IPS DF 6.9 (cell line): ENCODE measurements at regions not wholly inside any gene's neighbourhood (a gene's known extent, or its start where the extent isn't known, plus 50 kb on each side); places are given as distances from the start of the nearest gene placed in this dataset.

Source experiments
- DNase-seq: peaks from one replicate; pipeline ENCODE4 v3.0.0-alpha.2; 2013; ENCODE audit warnings: low read depth, low spot score
- H3K27ac ChIP-seq: one replicate; pipeline ENCODE4 v1.5.1; 2013; ENCODE audit warnings: low read length, control low read depth
- H3K27me3 ChIP-seq: 2 replicates; pipeline ENCODE4 v1.6.1; 2013; ENCODE audit warnings: mild to moderate bottlenecking, low read length; ENCODE audit not compliant: control insufficient read depth, insufficient read depth
- H3K36me3 ChIP-seq: 2 replicates; pipeline ENCODE4 v1.6.1; 2013; ENCODE audit warnings: low read length; ENCODE audit not compliant: control insufficient read depth, insufficient read depth
- H3K4me1 ChIP-seq: 2 replicates; pipeline ENCODE4 v1.6.1; 2013; ENCODE audit warnings: low read length; ENCODE audit not compliant: control insufficient read depth, insufficient read depth
- H3K4me3 ChIP-seq: 2 replicates; pipeline ENCODE4 v1.5.1; 2013; ENCODE audit warnings: mild to moderate bottlenecking, low read length
- H3K9me3 ChIP-seq: 2 replicates; pipeline ENCODE4 v1.6.1; 2013; ENCODE audit warnings: low read length, inconsistent platforms; ENCODE audit not compliant: control insufficient read depth, insufficient read depth
- WGBS: extraction: QIAGEN DNeasy Blood & Tissue Kit; methylation state at CpG from one replicate; pipeline ENCODE4 v1.1.7; 2013; ENCODE audit warnings: mixed read lengths, missing lambda C conversion rate; ENCODE audit not compliant: insufficient read length, insufficient coverage; 5-methylcytosine and 5-hydroxymethylcytosine counted together

DNA sequence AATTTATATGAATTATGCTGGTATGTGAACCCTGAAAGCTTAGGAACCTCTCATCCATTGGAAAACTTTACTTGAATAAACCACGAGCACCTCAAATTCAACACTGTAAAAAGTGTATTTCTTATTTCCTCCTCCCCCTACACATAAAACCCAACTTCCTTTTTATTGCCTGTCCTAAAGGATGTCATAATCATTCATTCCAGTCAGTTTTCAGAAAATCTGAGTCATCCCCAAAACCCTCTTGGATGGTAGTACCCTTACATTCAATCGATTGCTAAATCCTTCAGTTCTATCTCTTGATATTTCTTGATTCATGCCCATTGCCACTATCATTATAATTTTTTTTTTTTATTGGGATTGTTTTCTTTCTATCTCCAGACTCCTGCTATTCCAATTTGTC, 91.1 kb upstream of the ATP8A1 start:
- H3K27me3 ChIP-seq, result no peaks in the 10 kb centered on the region
- WGBS, result 100% methylated on average over 1 of the region's 2 CpGs
- no peaks in the 10 kb centered on the region for H3K4me1 ChIP-seq
- H3K4me3 ChIP-seq, result no peak overlapping the region
- H3K36me3 ChIP-seq, result no peaks in the 10 kb centered on the region
- no peak overlapping the region for H3K27ac ChIP-seq
- no peaks in the 10 kb centered on the region for H3K9me3 ChIP-seq
- no peak for DNase-seq

DNA sequence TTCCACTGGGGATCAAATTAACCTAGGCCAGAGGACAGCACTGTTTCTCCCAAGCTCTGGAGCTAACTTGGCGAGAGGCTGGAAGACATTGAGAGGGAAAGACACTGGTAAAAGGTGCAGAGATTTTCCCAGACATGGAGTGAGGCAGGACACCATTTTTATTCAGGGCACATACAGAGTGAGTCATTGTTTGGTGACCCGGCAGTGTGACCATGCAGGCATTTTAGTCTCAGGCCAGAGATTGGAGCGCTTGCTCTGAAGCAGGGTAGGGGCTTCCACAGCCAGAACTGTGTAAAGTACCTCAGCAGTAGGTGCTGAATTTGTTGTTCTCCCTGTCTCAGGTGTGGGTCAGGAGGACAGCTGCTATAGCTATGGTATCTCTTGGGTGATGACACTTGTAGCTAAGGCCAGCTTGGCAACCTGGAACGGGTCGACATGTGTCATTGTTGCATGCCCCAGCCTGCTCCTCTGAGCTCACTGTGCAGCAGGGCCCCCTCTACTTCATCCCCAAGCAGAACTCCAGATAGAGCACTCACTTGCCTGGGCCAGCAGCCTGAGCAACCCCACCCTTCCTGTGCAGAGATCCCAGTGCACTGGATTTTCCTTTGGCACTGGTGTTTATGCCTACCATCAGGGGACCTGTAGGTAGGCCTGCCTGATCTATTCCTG, 79.8 kb upstream of the ATP8A1 start:
- H3K9me3 ChIP-seq, result no peaks in the 10 kb centered on the region
- no CpG with 5 or more reads among the region's 5 CpGs for WGBS
- H3K27ac ChIP-seq, result no peak overlapping the region
- H3K27me3 ChIP-seq, result no peaks in the 10 kb centered on the region
- no peaks in the 10 kb centered on the region for H3K36me3 ChIP-seq
- H3K4me3 ChIP-seq, result no peak overlapping the region
- no peak for DNase-seq
- no peaks in the 10 kb centered on the region for H3K4me1 ChIP-seq

DNA sequence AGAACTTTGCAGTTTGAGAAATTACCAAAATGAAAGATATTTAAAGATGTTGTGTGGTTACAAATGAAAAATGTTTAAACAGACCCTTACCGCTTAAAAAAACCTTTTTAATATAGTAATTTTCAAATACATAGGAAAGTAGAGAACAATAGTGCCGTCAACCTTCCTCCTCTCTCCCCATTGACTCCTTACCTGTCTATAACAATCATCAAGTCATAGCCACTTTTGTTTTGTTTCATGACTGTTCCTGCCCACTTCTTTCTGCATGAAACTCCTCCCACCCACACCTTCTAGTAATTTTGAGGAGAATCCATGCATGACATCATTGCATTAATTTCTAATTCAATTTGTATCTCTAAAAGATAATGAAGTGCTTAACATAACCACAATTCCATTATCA, 76.5 kb upstream of the ATP8A1 start:
- H3K27me3 ChIP-seq, result no peaks in the 10 kb centered on the region
- H3K36me3 ChIP-seq, result no peaks in the 10 kb centered on the region
- no peak overlapping the region for H3K4me3 ChIP-seq
- no peaks in the 10 kb centered on the region for H3K9me3 ChIP-seq
- H3K4me1 ChIP-seq, result no peaks in the 10 kb centered on the region
- no peak for DNase-seq
- WGBS, result no CpG with 5 or more reads among the region's 2 CpGs
- no peak overlapping the region for H3K27ac ChIP-seq

DNA sequence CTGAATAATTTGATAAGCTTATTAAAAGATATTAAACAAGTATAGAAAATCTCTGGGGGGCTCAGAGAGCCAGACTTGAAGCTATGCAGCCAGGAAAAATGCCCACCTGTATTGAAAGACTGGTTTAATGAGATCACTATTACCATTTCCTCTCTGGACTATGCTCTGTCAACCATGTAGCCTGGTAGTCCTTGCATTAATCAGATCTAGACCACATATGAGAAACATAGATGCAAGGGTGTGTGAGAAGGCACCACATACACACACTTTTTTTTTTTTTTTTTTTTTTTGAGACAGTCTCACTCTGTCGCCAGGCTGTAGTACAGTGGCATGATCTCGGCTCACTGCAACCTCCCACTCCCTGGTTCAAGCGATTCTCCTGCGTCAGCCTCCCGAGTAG, 75.9 kb upstream of the ATP8A1 start:
- no peaks in the 10 kb centered on the region for H3K36me3 ChIP-seq
- no peak for DNase-seq
- H3K4me1 ChIP-seq, result no peaks in the 10 kb centered on the region
- WGBS, result no CpG with 5 or more reads among the region's 5 CpGs
- no peaks in the 10 kb centered on the region for H3K27me3 ChIP-seq
- no peak overlapping the region for H3K27ac ChIP-seq
- H3K4me3 ChIP-seq, result no peak overlapping the region
- H3K9me3 ChIP-seq, result no peaks in the 10 kb centered on the region

DNA sequence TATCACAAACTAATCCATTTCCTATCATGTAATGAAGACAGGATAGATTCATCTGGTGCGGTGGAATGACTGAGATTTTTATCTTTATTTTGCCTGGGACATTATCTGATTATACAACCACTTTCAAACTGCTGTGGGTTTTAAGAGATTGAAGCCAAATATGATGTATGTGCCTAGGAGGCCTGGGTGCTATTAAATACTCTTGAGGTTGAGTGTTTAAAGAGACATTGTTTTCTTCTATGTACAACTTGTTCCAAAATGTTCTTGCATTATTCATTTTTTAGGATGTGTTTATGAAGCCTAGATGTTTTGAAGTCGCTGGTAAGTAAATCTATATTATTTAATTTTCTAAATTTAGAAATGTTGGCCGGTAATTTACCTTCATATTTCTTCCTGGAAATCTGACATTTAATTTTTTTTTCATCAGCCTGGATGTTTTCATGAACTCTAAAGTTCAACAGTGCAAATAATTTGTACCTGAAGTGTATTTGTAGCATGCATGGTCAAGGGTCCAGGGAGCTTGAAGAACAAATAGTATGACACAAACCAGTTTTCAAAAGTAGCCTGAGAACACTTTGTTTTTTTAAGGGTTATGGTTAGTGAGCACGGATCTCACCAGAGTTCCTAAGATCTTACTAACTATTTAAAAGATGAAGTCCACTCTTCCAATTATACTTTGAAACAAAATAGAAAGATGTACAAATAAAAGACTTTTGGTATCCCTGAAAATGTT, 72.8 kb upstream of the ATP8A1 start:
- no CpG with 5 or more reads among the region's 4 CpGs for WGBS
- no peak overlapping the region for H3K27ac ChIP-seq

DNA sequence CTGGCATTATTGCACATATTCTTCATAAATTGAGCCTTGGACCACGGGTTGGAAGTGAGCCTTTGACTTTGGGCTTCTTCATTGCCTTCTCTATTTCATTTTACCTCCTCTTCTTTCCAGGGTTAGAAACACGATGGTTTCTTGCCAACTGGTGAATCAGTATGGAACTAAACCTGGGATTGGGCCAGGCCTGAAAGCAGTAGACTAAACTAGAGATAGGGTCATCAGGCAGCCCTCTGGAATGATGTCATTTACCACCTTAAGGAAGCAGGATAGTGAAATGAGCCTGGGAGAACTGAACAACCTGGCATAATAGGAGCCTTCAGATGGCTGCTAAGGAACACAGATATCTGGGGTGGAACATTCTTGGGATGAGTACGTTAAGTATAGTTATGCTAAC, 67.5 kb upstream of the ATP8A1 start:
- Histone ChIP-seq H3K27ac (no peak overlapping the region), H3K4me1 (no peaks in the 10 kb centered on the region), H3K36me3 (no peaks in the 10 kb centered on the region), H3K4me3 (no peak overlapping the region), H3K27me3 (no peaks in the 10 kb centered on the region), H3K9me3 (no peaks in the 10 kb centered on the region)
- no CpG with 5 or more reads among the region's 3 CpGs for WGBS
- no peak for DNase-seq

More for the DNA sequence above, 72.8 kb upstream of the ATP8A1 start:
- no peaks in the 10 kb centered on the region for H3K36me3 ChIP-seq
- DNase-seq, result no peak
- H3K27me3 ChIP-seq, result no peaks in the 10 kb centered on the region
- H3K4me1 ChIP-seq, result no peaks in the 10 kb centered on the region
- H3K9me3 ChIP-seq, result no peaks in the 10 kb centered on the region
- no peak overlapping the region for H3K4me3 ChIP-seq

DNA sequence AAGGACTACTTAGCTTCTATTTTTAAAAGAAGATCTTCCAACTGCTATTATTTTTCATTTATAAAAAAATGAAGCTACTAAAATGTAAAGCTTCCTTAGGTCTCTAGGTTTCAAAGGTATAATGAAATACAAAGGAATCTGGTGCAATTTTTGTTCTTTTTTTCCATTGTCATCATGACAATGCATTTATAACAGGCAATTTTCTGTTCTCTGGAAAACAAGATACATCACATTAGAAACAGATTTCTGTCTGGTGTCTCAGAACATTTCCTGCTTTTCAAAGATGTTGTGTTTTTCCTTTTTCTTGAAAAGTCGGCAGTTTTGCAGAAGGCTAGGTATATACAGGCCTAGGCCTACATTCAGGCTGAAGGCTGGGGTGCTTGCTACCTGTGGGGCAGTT, 63.6 kb upstream of the ATP8A1 start:
- no peaks in the 10 kb centered on the region for H3K27me3 ChIP-seq
- H3K9me3 ChIP-seq, result no peaks in the 10 kb centered on the region
- no peak overlapping the region for H3K4me3 ChIP-seq
- DNase-seq, result no peak
- H3K27ac ChIP-seq, result no peak overlapping the region
- no peaks in the 10 kb centered on the region for H3K36me3 ChIP-seq
- H3K4me1 ChIP-seq, result no peaks in the 10 kb centered on the region
- WGBS, result no CpG with 5 or more reads among the region's 1 CpG

DNA sequence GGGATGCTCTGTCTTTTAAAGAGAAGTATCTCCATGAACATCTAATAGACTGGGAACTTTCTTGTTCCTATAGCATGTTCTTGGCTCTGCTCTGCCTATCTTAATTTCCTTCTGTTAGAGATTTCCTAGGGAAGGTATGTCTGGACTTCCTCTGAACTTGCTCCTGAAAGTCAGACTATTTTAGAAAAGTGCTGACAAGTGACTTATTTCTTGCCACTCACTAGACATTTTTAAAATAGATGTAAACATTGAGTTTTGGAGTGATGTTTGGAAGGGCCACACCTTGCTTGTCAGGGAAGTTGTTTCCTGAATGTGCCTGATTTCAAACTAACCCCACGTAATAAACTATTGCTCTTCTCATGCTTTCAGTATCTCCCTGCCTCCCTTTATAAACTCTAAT, 62.4 kb upstream of the ATP8A1 start:
- Histone ChIP-seq H3K27ac (no peak overlapping the region), H3K4me1 (no peaks in the 10 kb centered on the region), H3K9me3 (no peaks in the 10 kb centered on the region), H3K4me3 (no peak overlapping the region), H3K27me3 (no peaks in the 10 kb centered on the region), H3K36me3 (no peaks in the 10 kb centered on the region)
- WGBS, result no CpG with 5 or more reads among the region's 1 CpG
- no peak for DNase-seq

DNA sequence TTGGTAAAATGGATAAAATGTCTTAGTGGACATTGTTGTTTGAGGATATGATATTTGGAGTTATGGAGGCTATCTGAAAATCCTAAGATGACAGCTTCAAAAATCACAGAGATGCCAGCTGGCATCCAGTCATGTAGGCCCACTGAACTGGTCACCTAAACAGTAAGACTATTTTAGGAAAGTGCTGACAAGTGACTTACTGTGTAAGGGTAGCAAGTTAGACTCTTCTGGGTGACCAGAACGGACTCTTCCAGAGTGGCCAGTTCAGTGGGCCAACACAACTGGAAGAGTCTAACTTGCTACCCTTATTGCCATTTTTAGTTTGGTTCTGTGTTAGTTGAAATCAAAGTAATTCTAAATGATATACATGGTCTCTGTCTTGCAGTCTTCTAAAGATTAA, 61.4 kb upstream of the ATP8A1 start:
- Histone ChIP-seq H3K27me3 (no peaks in the 10 kb centered on the region), H3K36me3 (no peaks in the 10 kb centered on the region), H3K4me3 (no peak overlapping the region), H3K4me1 (no peaks in the 10 kb centered on the region), H3K9me3 (no peaks in the 10 kb centered on the region), H3K27ac (no peak overlapping the region)
- no peak for DNase-seq
- WGBS, result no CpG with 5 or more reads among the region's 1 CpG

DNA sequence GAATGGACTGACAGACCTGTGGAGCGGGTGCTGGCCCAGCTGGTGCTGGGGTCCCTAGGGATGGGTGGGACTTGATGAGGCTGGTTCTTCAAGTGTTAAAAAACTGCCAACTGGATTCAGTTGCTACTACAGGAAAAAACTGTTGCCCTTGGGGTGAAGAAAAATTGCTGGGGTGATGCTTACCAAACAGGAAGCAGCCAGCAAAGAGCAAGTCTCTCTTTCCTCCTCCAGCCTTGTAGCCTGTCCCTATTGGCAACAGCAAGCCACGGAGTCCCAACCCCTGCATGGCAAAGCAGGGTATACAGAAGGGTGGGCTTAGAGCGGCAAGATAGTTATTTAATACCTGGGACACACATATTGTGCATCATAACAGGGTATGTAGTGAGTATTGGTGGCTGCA, 60.1 kb upstream of the ATP8A1 start:
- Histone ChIP-seq H3K27ac (no peak overlapping the region), H3K9me3 (no peaks in the 10 kb centered on the region), H3K36me3 (no peaks in the 10 kb centered on the region), H3K4me1 (no peaks in the 10 kb centered on the region), H3K27me3 (no peaks in the 10 kb centered on the region), H3K4me3 (no peak overlapping the region)
- no CpG with 5 or more reads among the region's 3 CpGs for whole genome bisulfite sequencing
- DNase-seq, result no peak
